ENCODE measurements at regions not wholly inside any gene's neighbourhood (a gene's known extent, or its start where the extent isn't known, plus 50 kb on each side); places are given as distances from the start of the nearest gene placed in this dataset.

DNA sequence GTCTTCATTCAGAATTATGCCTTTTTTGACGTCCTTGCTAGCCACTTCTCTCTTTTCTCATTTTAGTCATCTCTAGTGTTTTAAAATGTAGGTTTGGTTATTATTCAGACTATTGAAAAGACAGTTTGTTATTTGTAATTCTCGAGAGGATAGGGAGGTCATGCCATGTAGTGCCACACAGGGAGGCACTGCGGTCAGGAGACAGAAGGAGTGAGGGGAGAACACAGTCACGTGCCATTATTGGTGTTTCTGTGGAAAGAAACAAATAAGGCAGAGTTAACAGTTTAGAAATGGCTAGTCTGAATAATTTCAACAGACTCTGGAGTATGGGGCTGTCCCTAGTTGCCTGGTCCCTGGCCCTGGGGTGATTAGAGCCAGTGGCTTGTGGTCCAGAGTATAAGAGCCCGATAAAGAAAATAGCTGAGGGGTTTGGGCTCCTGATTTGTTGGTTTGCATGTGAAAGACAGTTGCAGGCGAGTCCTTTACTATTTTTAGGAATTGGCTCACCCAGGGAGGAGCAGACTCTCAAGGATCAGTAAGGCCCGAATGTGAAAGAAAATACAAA, 278.1 kb upstream of the SEL1L start:
- H3K36me3 ChIP-seq: no peaks in the 10 kb centered on the region
- 74 to 77% methylated on average over 7 of the region's 7 CpGs for WGBS, 2 donors
- no peak for DNase-seq
- no peak overlapping the region for H3K27ac ChIP-seq
- intact Hi-C loops (cut with DNase I): no loop called here
- H3K4me3 ChIP-seq: no peak overlapping the region
- TF ChIP-seq EP300 (IDR thresholded peaks at IDR 0.05): no peak
- no peak for TF ChIP-seq POLR2A (IDR thresholded peaks at IDR 0.05)
- no peak for TF ChIP-seq POLR2AphosphoS5 (IDR thresholded peaks at IDR 0.05)
- H3K9me3 ChIP-seq: peaks cover 0 to 2% (median 0%) of the 10 kb centered on the region in 4 donors
- H3K27me3 ChIP-seq: no peaks in the 10 kb centered on the region
- H3K4me1 ChIP-seq: no peaks in the 10 kb centered on the region

DNA sequence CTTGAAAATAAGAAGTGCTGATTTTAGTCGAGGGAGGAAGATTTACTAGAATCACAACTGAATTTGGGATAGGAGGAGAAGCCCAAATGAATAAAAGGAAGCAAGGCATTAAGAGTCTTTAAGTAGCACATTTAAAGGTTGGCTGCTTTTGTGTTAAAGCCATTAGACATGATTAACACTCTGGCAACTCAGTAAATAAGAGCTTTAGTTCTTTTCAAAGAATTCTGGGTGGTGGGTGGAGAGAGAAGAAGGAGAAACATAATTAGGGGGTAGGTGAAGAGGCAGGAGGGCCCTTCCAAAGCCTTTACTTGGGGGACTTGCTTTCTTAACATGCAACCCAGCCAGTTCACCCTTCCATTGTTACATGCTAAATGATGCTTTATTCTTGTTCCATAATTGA, 284.6 kb upstream of the SEL1L start:
- no peaks in the 10 kb centered on the region for H3K36me3 ChIP-seq
- no peak overlapping the region for H3K4me3 ChIP-seq
- peaks cover 0 to 8% (median 3%) of the 10 kb centered on the region in 4 donors for H3K9me3 ChIP-seq
- no peak for TF ChIP-seq POLR2A (IDR thresholded peaks at IDR 0.05)
- TF ChIP-seq, protein P1, sequence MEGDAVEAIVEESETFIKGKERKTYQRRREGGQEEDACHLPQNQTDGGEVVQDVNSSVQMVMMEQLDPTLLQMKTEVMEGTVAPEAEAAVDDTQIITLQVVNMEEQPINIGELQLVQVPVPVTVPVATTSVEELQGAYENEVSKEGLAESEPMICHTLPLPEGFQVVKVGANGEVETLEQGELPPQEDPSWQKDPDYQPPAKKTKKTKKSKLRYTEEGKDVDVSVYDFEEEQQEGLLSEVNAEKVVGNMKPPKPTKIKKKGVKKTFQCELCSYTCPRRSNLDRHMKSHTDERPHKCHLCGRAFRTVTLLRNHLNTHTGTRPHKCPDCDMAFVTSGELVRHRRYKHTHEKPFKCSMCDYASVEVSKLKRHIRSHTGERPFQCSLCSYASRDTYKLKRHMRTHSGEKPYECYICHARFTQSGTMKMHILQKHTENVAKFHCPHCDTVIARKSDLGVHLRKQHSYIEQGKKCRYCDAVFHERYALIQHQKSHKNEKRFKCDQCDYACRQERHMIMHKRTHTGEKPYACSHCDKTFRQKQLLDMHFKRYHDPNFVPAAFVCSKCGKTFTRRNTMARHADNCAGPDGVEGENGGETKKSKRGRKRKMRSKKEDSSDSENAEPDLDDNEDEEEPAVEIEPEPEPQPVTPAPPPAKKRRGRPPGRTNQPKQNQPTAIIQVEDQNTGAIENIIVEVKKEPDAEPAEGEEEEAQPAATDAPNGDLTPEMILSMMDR (IDR thresholded peaks at IDR 0.05): no peak
- TF ChIP-seq EP300 (IDR thresholded peaks at IDR 0.05): no peak
- no peak for TF ChIP-seq POLR2AphosphoS5 (IDR thresholded peaks at IDR 0.05)
- no peaks in the 10 kb centered on the region for H3K4me1 ChIP-seq
- DNase-seq: no peak
- no peak overlapping the region for H3K27ac ChIP-seq
- WGBS, 2 donors: 42 to 64% methylated on average over 1 of the region's 1 CpG
- H3K27me3 ChIP-seq: no peaks in the 10 kb centered on the region
- intact Hi-C loops (cut with DNase I): no loop called here

DNA sequence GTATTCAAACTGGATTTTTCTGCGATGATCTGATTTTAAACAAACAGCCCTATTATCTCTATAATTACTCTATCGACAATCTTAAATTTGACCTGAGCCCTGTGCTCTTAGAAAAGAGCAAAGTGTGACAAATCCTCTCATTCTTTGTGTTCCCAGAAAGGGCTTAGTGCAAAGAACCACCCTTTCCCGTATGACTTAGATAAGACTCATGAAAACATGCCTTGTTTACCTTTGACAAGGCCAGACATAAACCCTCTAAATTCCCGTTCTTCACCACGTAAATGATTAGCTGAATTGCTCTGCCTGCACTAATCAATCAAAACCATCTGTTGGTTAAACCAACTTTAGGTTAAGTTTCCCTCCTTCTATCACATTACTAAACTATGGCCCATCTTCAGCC, 285.7 kb upstream of the SEL1L start:
- TF ChIP-seq, protein P1 (IDR thresholded peaks at IDR 0.05): no peak
- no peak for TF ChIP-seq EP300 (IDR thresholded peaks at IDR 0.05)
- TF ChIP-seq POLR2AphosphoS5 (IDR thresholded peaks at IDR 0.05): no peak
- TF ChIP-seq POLR2A (IDR thresholded peaks at IDR 0.05): no peak
- no peak overlapping the region for H3K27ac ChIP-seq
- no peak overlapping the region for H3K4me3 ChIP-seq
- H3K4me1 ChIP-seq: no peaks in the 10 kb centered on the region
- no peaks in the 10 kb centered on the region for H3K27me3 ChIP-seq
- H3K36me3 ChIP-seq: no peaks in the 10 kb centered on the region
- DNase-seq: no peak
- WGBS, 2 donors: 20 to 47% methylated on average over 5 of the region's 5 CpGs
- H3K9me3 ChIP-seq: peaks cover 0 to 8% (median 3%) of the 10 kb centered on the region in 4 donors
- intact Hi-C loops (cut with DNase I): no loop called here

DNA sequence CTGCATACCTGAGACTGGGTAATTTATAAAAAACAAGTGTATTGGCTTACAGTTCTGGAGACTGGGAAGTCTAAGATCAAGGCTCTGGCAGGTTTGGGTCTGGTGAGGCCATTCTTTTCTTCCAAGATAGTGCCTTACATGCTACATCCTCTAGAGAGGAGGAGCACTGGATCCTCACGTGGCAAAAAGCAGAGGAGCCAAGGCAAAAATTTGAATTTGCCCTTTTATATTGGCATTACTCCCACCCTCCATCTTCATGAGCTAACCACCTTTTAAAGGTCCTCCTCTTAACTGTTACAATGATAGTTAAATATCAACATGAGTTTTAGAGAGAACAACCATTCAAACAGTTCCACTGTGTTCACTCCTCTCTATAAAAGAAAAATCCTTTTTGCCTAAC, 286.3 kb upstream of the SEL1L start:
- intact Hi-C loops (cut with DNase I): no loop called here
- Histone ChIP-seq H3K9me3 (peaks cover 0 to 8% (median 3%) of the 10 kb centered on the region in 4 donors), H3K4me3 (no peak overlapping the region), H3K4me1 (no peaks in the 10 kb centered on the region), H3K27ac (no peak overlapping the region), H3K27me3 (no peaks in the 10 kb centered on the region), H3K36me3 (no peaks in the 10 kb centered on the region)
- DNase-seq: no peak
- WGBS, 2 donors: 50 to 69% methylated on average over 1 of the region's 1 CpG
- TF ChIP-seq POLR2A (IDR thresholded peaks at IDR 0.05) (no peak), POLR2AphosphoS5 (IDR thresholded peaks at IDR 0.05) (no peak), EP300 (IDR thresholded peaks at IDR 0.05) (no peak)
- TF ChIP-seq, protein P1 (IDR thresholded peaks at IDR 0.05): no peak

DNA sequence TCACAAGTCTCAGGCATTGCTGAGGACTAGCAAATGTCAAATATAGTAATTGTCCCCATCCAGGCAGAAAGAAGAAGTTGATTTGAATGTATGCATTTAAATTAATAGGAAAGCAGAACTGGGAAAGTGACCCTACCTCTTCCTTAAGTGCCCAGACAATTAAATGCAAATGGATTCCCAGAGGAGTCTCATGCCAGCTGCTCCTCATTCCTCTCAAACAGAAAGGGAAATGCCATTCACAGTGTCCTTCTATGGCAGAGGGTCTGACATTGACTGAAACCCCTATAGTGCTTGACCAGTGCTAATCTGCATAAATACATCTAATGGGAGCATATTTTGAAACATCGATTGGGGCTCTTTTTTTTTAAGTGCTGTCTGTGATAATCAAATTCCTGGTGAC, 292.4 kb upstream of the SEL1L start:
- intact Hi-C loops (cut with DNase I): no loop called here
- DNase-seq: no peak
- no peaks in the 10 kb centered on the region for H3K27me3 ChIP-seq
- H3K27ac ChIP-seq: no peak overlapping the region
- no peaks in the 10 kb centered on the region for H3K36me3 ChIP-seq
- peaks cover 0 to 18% (median 3%) of the 10 kb centered on the region in 4 donors for H3K9me3 ChIP-seq
- no peak for TF ChIP-seq EP300 (IDR thresholded peaks at IDR 0.05)
- TF ChIP-seq POLR2A (IDR thresholded peaks at IDR 0.05): no peak
- TF ChIP-seq POLR2AphosphoS5 (IDR thresholded peaks at IDR 0.05): no peak
- TF ChIP-seq, protein P1 (IDR thresholded peaks at IDR 0.05): no peak
- H3K4me1 ChIP-seq: no peaks in the 10 kb centered on the region
- WGBS, 2 donors: 85 to 90% methylated on average over 1 of the region's 1 CpG
- no peak overlapping the region for H3K4me3 ChIP-seq

Measured in sigmoid colon (tissue), 6 donors.